HepG2 (cell line): ENCODE measurements at regions not wholly inside any gene's neighbourhood (a gene's known extent, or its start where the extent isn't known, plus 50 kb on each side); places are given as distances from the start of the nearest gene placed in this dataset.

Source experiments
- ATAC-seq: fragments of 200-7000 bp; cut with Tn5 transposase; 3 replicates; pipeline ENCODE4 v1.9.1; 2020; ENCODE audit warnings: mild to moderate bottlenecking, moderate library complexity
- BruUV-seq: library from RNA; stranded (reverse); fragments of 400-500 nt; replicated peaks from 2 replicates; lab custom pipeline; 2021; lab: Mats Ljungman, UMichigan
- CTCF ChIA-PET: fragments of 300-600 bp; formaldehyde crosslinking; extraction: SDS; loops from one replicate; lab custom pipeline; 2021; ENCODE audit warnings: low total read pairs, inconsistent platforms, low intra/inter-chr PET ratio; lab: Yijun Ruan, JAX
- POLR2A ChIA-PET: fragments of 350-600 bp; sonication (Branson Sonifier 250); formaldehyde crosslinking; loops from one replicate; lab custom pipeline; 2020; ENCODE audit warnings: antibody characterized with exemption, inconsistent platforms; lab: Yijun Ruan, JAX
- DNase-seq: peaks from one replicate; pipeline ENCODE4 v3.0.0-alpha.2; 2015; ENCODE audit warnings: low spot score
- FAIRE-seq: peaks from 3 replicates; lab custom pipeline; 2011; peaks lifted over from hg19 to GRCh38; lab: Jason Lieb, UNC
- H2AFZ ChIP-seq: one replicate; pipeline ENCODE4 v1.6.1; 2011; ENCODE audit warnings: low read length, inconsistent platforms
- H3K27ac ChIP-seq: fragments of 300-600 bp; 3 replicates; pipeline ENCODE4 v1.8.0; 2011; ENCODE audit warnings: mixed run types, mild to moderate bottlenecking, mixed read lengths, low read length, inconsistent platforms; ENCODE audit not compliant: insufficient read depth; ENCODE audit errors: extremely low read length
- H3K27me3 ChIP-seq, 2 experiments: fragments of 200-600 bp in 1 of 2; 2 replicates in 1 of 2; 3 replicates in 1 of 2; pipeline versions ENCODE4 v1.6.0 to v1.8.0; 2011; ENCODE audit warnings: low read length in 2 of 2, mild to moderate bottlenecking in 2 of 2, moderate library complexity in 2 of 2, inconsistent platforms in 1 of 2; ENCODE audit not compliant: insufficient read depth in 2 of 2, control insufficient read depth in 1 of 2
- H3K36me3 ChIP-seq, 2 experiments: fragments of 200-600 bp in 1 of 2; replicated peaks in 1 of 2; 2 replicates in 1 of 2; 3 replicates in 1 of 2; pipeline versions ENCODE4 v1.5.1 to v1.8.0; 2011; ENCODE audit warnings: low read length in 2 of 2, inconsistent platforms in 1 of 2; ENCODE audit not compliant: insufficient read depth in 2 of 2, control insufficient read depth in 1 of 2
- H3K4me1 ChIP-seq: 2 replicates; pipeline ENCODE4 v1.5.1; 2012; ENCODE audit warnings: low read length, inconsistent platforms; ENCODE audit not compliant: insufficient read depth
- H3K4me2 ChIP-seq: 2 replicates; pipeline ENCODE4 v1.6.0; 2011; ENCODE audit warnings: low read depth, low read length, inconsistent platforms
- H3K4me3 ChIP-seq, 3 experiments: fragments of 200-600 bp in 1 of 3; sonication (generic), shearing (Covaris generic) in 1 of 3; replicated peaks in 1 of 3; 2 replicates each; pipeline ENCODE4 v1.5.1; 2011 to 2016; ENCODE audit warnings: low read length in 3 of 3, inconsistent platforms in 2 of 3, low read depth in 2 of 3, mild to moderate bottlenecking in 2 of 3, control low read depth in 1 of 3, mixed read lengths in 1 of 3; ENCODE audit not compliant: insufficient read depth in 1 of 3
- H3K79me2 ChIP-seq: one replicate; pipeline ENCODE4 v1.6.1; 2011; ENCODE audit warnings: low read length, inconsistent platforms; ENCODE audit not compliant: insufficient read depth
- H3K9ac ChIP-seq: 2 replicates; pipeline ENCODE4 v1.6.0; 2011; ENCODE audit warnings: mild to moderate bottlenecking, low read depth, low read length, inconsistent platforms; ENCODE audit not compliant: insufficient read depth
- H3K9me3 ChIP-seq: 2 replicates; pipeline ENCODE4 v1.5.1; 2012; ENCODE audit warnings: mild to moderate bottlenecking, low read length
- H4K20me1 ChIP-seq: 2 replicates; pipeline ENCODE4 v1.6.0; 2011; ENCODE audit warnings: inconsistent platforms, mild to moderate bottlenecking, low read length, moderate library complexity; ENCODE audit not compliant: insufficient read depth
- BRF2 ChIP-seq: sonication (generic); formaldehyde crosslinking; IDR thresholded peaks from 2 replicates; pipeline ENCODE4 v1.8.1; 2022; ENCODE audit warnings: mild to moderate bottlenecking, missing genetic modification reagents
- GMEB1 ChIP-seq: sonication (generic); formaldehyde crosslinking; IDR thresholded peaks from 2 replicates; pipeline ENCODE4 v1.5.1; 2020; ENCODE audit warnings: missing genetic modification reagents, mild to moderate bottlenecking, borderline replicate concordance
- GTF3A ChIP-seq: sonication (generic); formaldehyde crosslinking; conservative IDR thresholded peaks from 2 replicates; pipeline ENCODE4 v1.4.0; 2020; ENCODE audit warnings: mild to moderate bottlenecking, missing genetic modification reagents
- HES4 ChIP-seq: sonication (generic); formaldehyde crosslinking; IDR thresholded peaks from 2 replicates; pipeline ENCODE4 v1.9.0; 2021; ENCODE audit warnings: mild to moderate bottlenecking, missing genetic modification reagents, borderline replicate concordance
- IRX3 ChIP-seq: sonication (generic); formaldehyde crosslinking; IDR thresholded peaks from 2 replicates; pipeline ENCODE4 v1.8.1; 2023; ENCODE audit warnings: mild to moderate bottlenecking, low read depth, missing genetic modification reagents, borderline replicate concordance
- LCORL ChIP-seq, 2 experiments: fragments of 450-650 bp in 1 of 2; sonication (generic) in 1 of 2; formaldehyde crosslinking in 1 of 2; IDR thresholded peaks; 2 replicates each; pipeline versions ENCODE4 v1.5.0 to v1.6.1; 2017 to 2020; ENCODE audit warnings: antibody characterized with exemption in 1 of 2, missing genetic modification reagents in 1 of 2
- POGK ChIP-seq: sonication (generic); formaldehyde crosslinking; conservative IDR thresholded peaks from 2 replicates; pipeline ENCODE4 v1.8.0; 2022; ENCODE audit warnings: mild to moderate bottlenecking, moderate library complexity, missing genetic modification reagents
- RAD51 ChIP-seq: fragments of 450-650 bp; IDR thresholded peaks from 2 replicates; pipeline ENCODE4 v1.6.1; 2016; ENCODE audit warnings: borderline replicate concordance
- TFE3 ChIP-seq: IDR thresholded peaks from 2 replicates; pipeline ENCODE4 v1.6.1; 2016
- YEATS2 ChIP-seq: sonication (generic); formaldehyde crosslinking; IDR thresholded peaks from 2 replicates; pipeline ENCODE4 v1.4.0; 2020; ENCODE audit warnings: missing genetic modification reagents, borderline replicate concordance
- ZBTB38 ChIP-seq: sonication (generic); formaldehyde crosslinking; IDR thresholded peaks from 2 replicates; pipeline ENCODE4 v1.5.1; 2020; ENCODE audit warnings: mild to moderate bottlenecking, missing genetic modification reagents
- ZMAT3 ChIP-seq: sonication (generic); formaldehyde crosslinking; conservative IDR thresholded peaks from 2 replicates; pipeline ENCODE4 v1.7.0; 2021; ENCODE audit warnings: missing genetic modification reagents
- ZNF432 ChIP-seq: sonication (generic); formaldehyde crosslinking; IDR thresholded peaks from 2 replicates; pipeline ENCODE4 v1.5.0; 2020; ENCODE audit warnings: missing genetic modification reagents, mild to moderate bottlenecking, borderline replicate concordance
- ZNF564 ChIP-seq: sonication (generic); formaldehyde crosslinking; IDR thresholded peaks from 2 replicates; pipeline ENCODE4 v1.8.1; 2023; ENCODE audit warnings: mild to moderate bottlenecking, missing genetic modification reagents
- ZNF710 ChIP-seq: sonication (generic); formaldehyde crosslinking; IDR thresholded peaks from 2 replicates; pipeline ENCODE4 v1.5.0; 2020; ENCODE audit warnings: mild to moderate bottlenecking, missing genetic modification reagents, borderline replicate concordance
- WGBS: methylation state at CpG from one replicate; pipeline ENCODE4 v1.1.6; 2017; ENCODE audit warnings: low lambda C conversion rate; 5-methylcytosine and 5-hydroxymethylcytosine counted together
- in situ Hi-C: cut with HindIII; loops from 2 replicates; pipeline ENCODE4 v1.10.0; 2017; ENCODE audit warnings: low pct_unique_long_range_greater_than_20kb; ENCODE audit not compliant: extremely low pct_ligation_motif_present
- intact Hi-C: fragments of 100-400 bp; cut with micrococcal nuclease; formaldehyde crosslinking; loops from one replicate; pipeline ENCODE4 v1.10.0; 2022; ENCODE audit not compliant: unreplicated experiment

GRCh38 chr19:28949027-28949426 lies 263.9 kb downstream of the UQCRFS1 start:
- Histone ChIP-seq H2AFZ (no peak overlapping the region), H3K27me3 (no peaks in the 10 kb centered on the region), H3K9ac (no peak overlapping the region), H3K27ac (no peak overlapping the region), H3K36me3 (no peaks in the 10 kb centered on the region), H4K20me1 (no peaks in the 10 kb centered on the region), H3K79me2 (no peaks in the 10 kb centered on the region), H3K9me3 (peaks cover 13% of the 10 kb centered on the region), H3K4me3 (no peak overlapping the region), H3K4me1 (no peaks in the 10 kb centered on the region), H3K4me2 (no peak overlapping the region)
- ChIA-PET POLR2A (no interaction called here), CTCF (no interaction called here)
- 3% methylated on average over 1 of the region's 1 CpG for WGBS
- no TSS peak for BruUV-seq
- intact Hi-C loops, result no loop called here
- DNase-seq (no peak), FAIRE-seq (no peak), ATAC-seq (no peak)
- in situ Hi-C loops, result no loop called here
- TF ChIP-seq RAD51, result no peak
- TF ChIP-seq ZMAT3 (CRISPR knock-in tag), result no peak
- TF ChIP-seq IRX3 (CRISPR knock-in tag), result no peak
- no peak for TF ChIP-seq ZNF710
- TF ChIP-seq BRF2 (CRISPR knock-in tag), result no peak
- TF ChIP-seq TFE3 (CRISPR knock-in tag), result no peak
- no peak for TF ChIP-seq POGK (CRISPR knock-in tag)
- TF ChIP-seq LCORL (IDR thresholded peaks at IDR 0.05), result no peak
- no peak for TF ChIP-seq LCORL (CRISPR knock-in tag; IDR thresholded peaks at IDR 0.05)
- no peak for TF ChIP-seq ZNF432 (CRISPR knock-in tag)
- no peak for TF ChIP-seq GMEB1 (CRISPR knock-in tag)
- TF ChIP-seq GTF3A (CRISPR knock-in tag), result no peak
- no peak for TF ChIP-seq ZBTB38 (CRISPR knock-in tag)
- TF ChIP-seq HES4 (CRISPR knock-in tag), result no peak
- TF ChIP-seq YEATS2, result no peak
- TF ChIP-seq ZNF564 (CRISPR knock-in tag), result no peak
